Endodermal cell (in vitro differentiated cells): ENCODE measurements at regions not wholly inside any gene's neighbourhood (a gene's known extent, or its start where the extent isn't known, plus 50 kb on each side); places are given as distances from the start of the nearest gene placed in this dataset.

Experiments used
- DNase-seq: peaks from one replicate; pipeline ENCODE4 v3.0.0-alpha.2; 2017
- H3K27ac ChIP-seq: 2 replicates; pipeline ENCODE4 v1.5.1; 2013; ENCODE audit warnings: mild to moderate bottlenecking, low read depth, low read length, moderate library complexity
- H3K27me3 ChIP-seq: 2 replicates; pipeline ENCODE4 v1.6.1; 2013; ENCODE audit warnings: mild to moderate bottlenecking, low read length, moderate library complexity; ENCODE audit not compliant: insufficient read depth, control insufficient read depth, poor library complexity, severe bottlenecking
- H3K36me3 ChIP-seq: 2 replicates; pipeline ENCODE4 v1.7.0; 2013; ENCODE audit warnings: mild to moderate bottlenecking, low read length, moderate library complexity; ENCODE audit not compliant: control insufficient read depth, insufficient read depth
- H3K4me1 ChIP-seq: one replicate; pipeline ENCODE4 v1.7.0; 2013; ENCODE audit warnings: low read length; ENCODE audit not compliant: control insufficient read depth, insufficient read depth
- H3K4me3 ChIP-seq: 2 replicates; pipeline ENCODE4 v1.5.1; 2013; ENCODE audit warnings: mild to moderate bottlenecking, low read length, moderate library complexity
- H3K9ac ChIP-seq: 2 replicates; pipeline ENCODE4 v1.6.1; 2013; ENCODE audit warnings: mild to moderate bottlenecking, low read length, moderate library complexity; ENCODE audit not compliant: poor library complexity, severe bottlenecking; ENCODE audit errors: extremely low read depth
- H3K9me3 ChIP-seq: 2 replicates; pipeline ENCODE4 v1.6.1; 2013; ENCODE audit warnings: mild to moderate bottlenecking, low read length, moderate library complexity; ENCODE audit not compliant: control insufficient read depth
- H3K27ac Mint-ChIP-seq: 2 replicates; pipeline ENCODE4 v1.8.0; 2020; ENCODE audit warnings: mixed read lengths
- H3K27me3 Mint-ChIP-seq: 2 replicates; pipeline ENCODE4 v1.8.0; 2021; ENCODE audit warnings: mild to moderate bottlenecking, mixed read lengths; ENCODE audit not compliant: insufficient read depth
- H3K36me3 Mint-ChIP-seq: 2 replicates; pipeline ENCODE4 v1.8.0; 2020; ENCODE audit warnings: low read depth, mixed read lengths
- H3K4me1 Mint-ChIP-seq: 2 replicates; pipeline ENCODE4 v1.8.0; 2020; ENCODE audit warnings: mixed read lengths
- H3K4me3 Mint-ChIP-seq: 2 replicates; pipeline ENCODE4 v1.8.0; 2020; ENCODE audit warnings: mild to moderate bottlenecking, moderate library complexity, mixed read lengths
- H3K9me3 Mint-ChIP-seq: 2 replicates; pipeline ENCODE4 v1.8.0; 2020; ENCODE audit warnings: mild to moderate bottlenecking, mixed read lengths
- CTCF ChIP-seq: fragments of 200-600 bp; sonication (generic); conservative IDR thresholded peaks from 2 replicates; pipeline ENCODE4 v1.5.0; 2021; ENCODE audit warnings: antibody characterized with exemption, mild to moderate bottlenecking
- WGBS, 2 experiments: methylation state at CpG; one replicate each; pipeline versions ENCODE4 v1.1.5 to v1.1.7; 2013; ENCODE audit warnings: missing lambda C conversion rate in 2 of 2, mixed read lengths in 1 of 2; ENCODE audit not compliant: insufficient coverage in 1 of 2, insufficient read length in 1 of 2; 5-methylcytosine and 5-hydroxymethylcytosine counted together

- 100% methylated on average over 2 of the region's 2 CpGs; no CpG with 5 or more reads in 1 of the 2 experiments for WGBS, 2 experiments
Observed at GRCh38 chr5:63726496-63726895, 235.7 kb downstream of the HTR1A start.

GRCh38 chr5:63719147-63719546 lies 243.1 kb downstream of the HTR1A start:
- Histone ChIP-seq H3K36me3 (no peaks in the 10 kb centered on the region), H3K9me3 (no peaks in the 10 kb centered on the region), H3K4me1 (no peaks in the 10 kb centered on the region), H3K27me3 (no peaks in the 10 kb centered on the region), H3K27ac (no peak overlapping the region), H3K9ac (no peak overlapping the region), H3K4me3 (no peak overlapping the region)
- peaks cover 1% of the 10 kb centered on the region for H3K27me3 Mint-ChIP-seq
- H3K27ac Mint-ChIP-seq: no peak overlapping the region
- DNase-seq: no peak
- no peaks in the 10 kb centered on the region for H3K4me1 Mint-ChIP-seq
- H3K4me3 Mint-ChIP-seq: no peak overlapping the region
- no peaks in the 10 kb centered on the region for H3K9me3 Mint-ChIP-seq
- no peaks in the 10 kb centered on the region for H3K36me3 Mint-ChIP-seq
- TF ChIP-seq CTCF: no peak
- WGBS, 2 experiments: 84% methylated on average over 1 of the region's 1 CpG; no CpG with 5 or more reads in 1 of the 2 experiments

More at GRCh38 chr5:63726496-63726895, 235.7 kb downstream of the HTR1A start:
- H3K9me3 ChIP-seq: no peaks in the 10 kb centered on the region
- H3K36me3 ChIP-seq: no peaks in the 10 kb centered on the region
- no peaks in the 10 kb centered on the region for H3K4me1 ChIP-seq
- no peaks in the 10 kb centered on the region for H3K27me3 ChIP-seq
- no peak overlapping the region for H3K4me3 Mint-ChIP-seq
- no peak overlapping the region for H3K4me3 ChIP-seq
- no peaks in the 10 kb centered on the region for H3K36me3 Mint-ChIP-seq
- H3K27me3 Mint-ChIP-seq: no peaks in the 10 kb centered on the region
- no peak overlapping the region for H3K27ac ChIP-seq
- no peak for TF ChIP-seq CTCF
- no peaks in the 10 kb centered on the region for H3K4me1 Mint-ChIP-seq
- H3K27ac Mint-ChIP-seq: no peak overlapping the region
- H3K9ac ChIP-seq: no peak overlapping the region
- no peak for DNase-seq
- H3K9me3 Mint-ChIP-seq: no peaks in the 10 kb centered on the region

- Histone ChIP-seq H3K9ac (no peak overlapping the region), H3K4me1 (no peaks in the 10 kb centered on the region), H3K27me3 (no peaks in the 10 kb centered on the region), H3K27ac (no peak overlapping the region), H3K36me3 (no peaks in the 10 kb centered on the region), H3K9me3 (no peaks in the 10 kb centered on the region), H3K4me3 (no peak overlapping the region)
- Mint-ChIP-seq H3K27ac (no peak overlapping the region), H3K4me3 (no peak overlapping the region), H3K9me3 (no peaks in the 10 kb centered on the region), H3K36me3 (no peaks in the 10 kb centered on the region), H3K4me1 (no peaks in the 10 kb centered on the region), H3K27me3 (no peaks in the 10 kb centered on the region)
- TF ChIP-seq CTCF: no peak
- no CpG with 5 or more reads among the region's 1 CpG for WGBS, 2 experiments
- DNase-seq: no peak
Observed at GRCh38 chr5:63700241-63700640, 262.0 kb downstream of the HTR1A start.
